ENCODE measurements at regions not wholly inside any gene's neighbourhood (a gene's known extent, or its start where the extent isn't known, plus 50 kb on each side); places are given as distances from the start of the nearest gene placed in this dataset.
"Not testable (repeated sequence)": the region's sequence is repeated elsewhere in the genome, so short reads cannot be mapped to it uniquely, and the experiment has no call there.

DNA sequence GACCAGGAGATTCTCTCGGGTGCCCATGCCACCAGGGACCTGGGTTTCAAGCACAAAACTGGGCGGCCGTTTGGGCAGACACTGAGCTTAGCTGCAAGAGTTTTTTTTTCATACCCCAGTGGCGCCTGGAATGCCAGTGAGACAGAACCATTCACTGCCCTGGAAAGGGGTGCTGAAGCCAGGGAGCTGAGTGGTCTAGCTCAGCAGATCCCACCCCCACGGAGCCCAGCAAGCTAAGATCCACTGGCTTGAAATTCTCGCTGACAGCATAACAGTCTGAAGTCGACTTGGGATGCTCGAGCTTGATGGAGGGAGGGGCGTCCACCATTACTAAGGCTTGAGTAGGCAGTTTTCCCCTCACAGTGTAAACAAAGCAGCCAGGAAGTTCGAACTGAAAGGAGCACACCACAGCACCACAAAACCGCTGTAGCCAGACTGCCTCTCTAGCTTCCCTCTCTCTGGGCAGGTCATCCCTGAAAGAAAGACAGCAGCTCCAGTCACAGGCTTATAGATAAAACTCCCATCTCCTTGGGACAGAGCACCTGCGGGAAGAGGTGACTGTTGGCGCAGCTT is 157.7 kb downstream of the GIPC2 start:
- not testable (repeated sequence) for DNase-seq (ENCODE audit: insufficient read length, low spot score)
- FAIRE-seq, result peak; percentile 27

DNA sequence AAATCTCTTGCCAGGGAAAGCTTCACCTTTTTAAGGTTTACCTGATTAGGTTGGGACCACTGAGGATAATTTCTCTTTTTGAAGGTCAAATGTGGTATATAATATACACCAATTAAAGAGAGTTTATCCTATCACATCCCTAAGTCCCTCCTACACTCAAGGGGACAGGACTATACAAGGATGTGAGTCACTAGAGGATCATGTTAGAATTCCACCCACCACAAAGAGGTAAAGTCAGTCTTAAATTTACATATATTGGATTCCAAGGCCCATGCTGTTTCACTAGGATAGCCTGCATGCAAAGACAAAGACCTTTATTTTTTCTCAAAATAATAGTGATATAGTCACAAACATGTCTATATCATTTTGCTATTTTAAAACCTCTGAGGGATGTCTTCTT is 164.4 kb downstream of the GIPC2 start:
- DNase-seq (ENCODE audit: insufficient read length, low spot score), result peak; percentile 11
- TF ChIP-seq POLR2A (IDR thresholded peaks at IDR 0.05; ENCODE audit: low read depth, low read length), result no peak
- FAIRE-seq, result no peak

GRCh38 chr1:78211483-78212092 is 165.8 kb downstream of the GIPC2 start:
- no peak for FAIRE-seq
- DNase-seq (ENCODE audit: insufficient read length, low spot score), result no peak
- no peak for TF ChIP-seq POLR2A (IDR thresholded peaks at IDR 0.05; ENCODE audit: low read depth, low read length)

GRCh38 chr1:78214334-78214733 is 168.6 kb downstream of the GIPC2 start:
- TF ChIP-seq POLR2A (IDR thresholded peaks at IDR 0.05; ENCODE audit: low read depth, low read length), result no peak
- no peak for DNase-seq (ENCODE audit: insufficient read length, low spot score)
- FAIRE-seq, result no peak

DNA sequence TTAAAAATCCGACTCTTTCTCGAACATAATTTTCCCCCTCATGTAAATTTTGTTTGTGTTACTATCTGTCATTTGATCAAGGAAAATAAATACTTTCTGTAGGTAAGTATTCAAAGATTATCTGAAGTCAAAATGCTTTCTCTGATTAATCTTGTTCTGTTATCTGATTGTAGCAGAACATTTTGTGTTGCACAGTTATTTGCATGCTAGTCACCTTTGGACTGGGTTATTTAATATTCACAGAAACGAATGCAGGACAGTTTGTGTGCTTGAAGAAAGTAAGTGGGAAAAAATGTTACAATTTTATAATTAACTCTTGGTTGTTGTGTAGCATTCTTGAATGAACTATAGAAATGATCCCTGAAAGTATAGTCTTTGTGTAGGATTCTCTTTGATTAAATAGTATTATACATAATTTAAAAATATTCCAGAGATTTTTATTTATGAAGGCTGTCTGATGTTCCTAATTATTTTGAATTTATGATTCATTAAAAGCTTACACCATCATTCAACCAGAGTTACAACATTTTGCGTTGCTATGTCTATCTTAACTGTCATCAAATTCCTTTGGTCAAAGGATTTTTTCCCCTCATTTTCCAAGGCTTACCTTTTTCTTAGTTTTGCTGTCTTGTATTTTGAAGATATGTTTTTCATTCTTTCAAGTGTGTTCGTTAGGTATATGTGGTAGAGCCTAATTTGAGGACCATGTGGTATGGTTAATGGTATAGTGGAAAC is 176.6 kb downstream of the GIPC2 start:
- FAIRE-seq (peak; percentile 30), DNase-seq (ENCODE audit: insufficient read length, low spot score) (no peak)

DNA sequence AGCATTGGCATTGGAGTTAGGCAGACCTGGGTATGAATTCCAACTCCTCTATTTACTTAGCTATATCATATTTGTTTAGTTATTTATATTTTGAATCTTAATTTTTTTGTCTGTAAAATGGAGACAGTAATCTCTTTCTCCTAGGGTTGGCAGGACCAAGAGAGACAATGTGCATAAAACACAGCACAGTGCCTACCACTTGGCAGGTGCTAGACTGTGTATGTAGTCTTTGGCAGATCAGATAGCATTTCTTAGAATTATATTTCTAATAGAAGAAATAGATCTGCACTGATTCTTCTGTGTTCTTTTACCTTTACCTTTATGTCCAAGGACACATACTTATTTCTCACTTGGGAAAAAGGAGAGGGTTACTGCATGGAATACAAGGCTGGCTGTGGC is 177.2 kb downstream of the GIPC2 start:
- TF ChIP-seq POLR2A (IDR thresholded peaks at IDR 0.05; ENCODE audit: low read depth, low read length), result no peak
- FAIRE-seq (no peak), DNase-seq (ENCODE audit: insufficient read length, low spot score) (no peak)

More for the DNA sequence above, 176.6 kb downstream of the GIPC2 start:
- TF ChIP-seq POLR2A (IDR thresholded peaks at IDR 0.05; ENCODE audit: low read depth, low read length), result no peak

DNA sequence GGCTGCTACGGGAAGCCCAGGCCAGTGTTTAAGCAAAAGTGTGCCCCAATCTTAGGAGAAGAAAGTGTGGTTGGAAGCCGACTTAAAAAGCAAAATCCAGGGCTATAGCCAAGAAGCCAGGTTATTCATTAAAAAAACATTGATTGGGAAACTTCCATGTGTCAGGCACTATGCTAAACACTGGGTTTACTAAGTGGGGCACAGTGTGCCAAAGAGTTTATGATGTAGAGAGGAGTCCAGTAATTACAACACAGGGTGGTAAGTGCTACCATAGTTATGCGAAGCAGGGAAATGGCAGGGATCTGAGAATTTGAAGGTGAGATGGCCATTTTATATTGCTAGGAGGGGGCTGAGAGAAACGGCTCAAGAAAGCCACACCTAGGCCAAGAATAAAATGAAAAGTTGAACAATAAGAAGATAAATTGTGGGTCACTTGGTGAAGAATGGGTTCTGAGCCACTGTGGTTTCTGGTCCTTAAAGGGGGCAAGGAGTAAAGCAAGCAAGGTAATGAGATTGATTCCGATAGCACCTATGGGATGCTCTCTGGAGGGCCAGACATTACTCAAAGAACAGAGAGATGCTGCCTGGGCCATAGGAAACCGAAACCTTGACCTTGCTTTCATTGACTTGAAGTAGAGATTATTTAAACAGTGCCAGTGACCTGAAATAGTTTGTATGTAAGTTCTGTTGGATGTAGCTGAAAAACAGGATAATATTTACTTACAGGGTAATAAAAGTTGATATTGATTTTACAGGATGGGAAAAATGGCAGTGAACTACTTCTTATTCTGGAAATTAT is 177.8 kb downstream of the GIPC2 start:
- no peak for DNase-seq (ENCODE audit: insufficient read length, low spot score)
- TF ChIP-seq POLR2A (IDR thresholded peaks at IDR 0.05; ENCODE audit: low read depth, low read length), result no peak
- FAIRE-seq, result no peak

GRCh38 chr1:78224246-78224785 is 178.6 kb downstream of the GIPC2 start:
- no peak for TF ChIP-seq POLR2A (IDR thresholded peaks at IDR 0.05; ENCODE audit: low read depth, low read length)
- DNase-seq (ENCODE audit: insufficient read length, low spot score) (no peak), FAIRE-seq (no peak)

DNA sequence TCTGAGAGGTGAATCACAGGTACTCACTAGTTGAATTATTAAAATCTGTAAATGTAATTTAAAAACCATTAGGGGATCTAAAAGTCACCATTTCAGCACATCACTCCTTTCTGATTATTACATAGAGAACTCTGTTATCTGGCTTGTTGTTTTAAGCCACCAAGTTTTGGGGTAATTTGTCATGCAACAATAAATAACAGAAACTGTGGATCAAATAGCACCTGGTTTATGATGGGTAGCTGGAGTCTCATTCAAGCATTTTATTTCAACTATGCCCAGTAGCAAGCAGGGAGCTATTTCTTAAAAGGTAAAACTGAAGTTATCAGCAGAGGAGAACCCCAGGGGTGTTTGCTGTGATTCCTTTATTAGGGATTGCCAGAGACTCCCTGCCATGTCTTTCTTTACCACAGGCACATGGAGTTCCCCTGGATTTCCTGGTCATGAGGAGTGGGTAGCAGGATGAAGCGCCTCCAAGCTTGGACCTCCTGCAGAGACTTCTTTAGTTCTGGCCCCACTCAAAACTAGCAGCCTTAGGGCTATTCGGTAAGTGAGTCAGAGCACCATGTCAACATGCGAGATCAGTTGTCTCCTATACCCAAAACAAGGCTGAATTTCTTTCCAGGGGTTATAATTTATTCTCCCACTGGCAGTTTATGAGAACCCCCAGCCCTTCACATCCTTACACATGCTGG is 179.2 kb downstream of the GIPC2 start:
- DNase-seq (ENCODE audit: insufficient read length, low spot score), result no peak
- peak; percentile 6 for FAIRE-seq
- TF ChIP-seq POLR2A (IDR thresholded peaks at IDR 0.05; ENCODE audit: low read depth, low read length), result no peak

- no peak for DNase-seq (ENCODE audit: insufficient read length, low spot score)
- no peak for TF ChIP-seq POLR2A (IDR thresholded peaks at IDR 0.05; ENCODE audit: low read depth, low read length)
- no peak for FAIRE-seq
Measured at GRCh38 chr1:78226784-78227183, 181.0 kb downstream of the GIPC2 start.

GRCh38 chr1:78227705-78228635 is 182.2 kb downstream of the GIPC2 start:
- no peak for FAIRE-seq
- no peak for TF ChIP-seq POLR2A (IDR thresholded peaks at IDR 0.05; ENCODE audit: low read depth, low read length)
- no peak for DNase-seq (ENCODE audit: insufficient read length, low spot score)

DNA sequence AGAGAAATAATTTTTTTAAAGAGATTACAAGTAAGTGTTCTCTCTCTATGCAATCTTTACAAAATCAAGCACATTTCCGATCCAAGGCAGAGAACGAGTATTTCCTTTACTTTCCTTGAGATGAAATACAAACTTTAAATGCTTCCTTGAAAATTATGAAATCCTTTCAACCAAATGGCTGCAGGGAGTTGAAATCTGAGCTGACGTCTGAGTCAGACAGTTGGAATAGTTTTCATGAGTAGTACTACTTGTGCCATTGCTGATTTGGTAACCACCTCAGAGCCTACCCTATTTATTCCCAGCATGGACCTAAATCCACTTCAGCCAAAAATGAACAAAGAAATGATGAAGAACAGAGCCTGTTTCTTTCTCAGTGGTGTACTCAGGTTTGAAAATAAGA is 183.6 kb downstream of the GIPC2 start:
- peak; percentile 87 for FAIRE-seq
- no peak for DNase-seq (ENCODE audit: insufficient read length, low spot score)
- TF ChIP-seq POLR2A (IDR thresholded peaks at IDR 0.05; ENCODE audit: low read depth, low read length), result no peak

All from H54 (cell line).